ENCODE measurements at regions not wholly inside any gene's neighbourhood (a gene's known extent, or its start where the extent isn't known, plus 50 kb on each side); places are given as distances from the start of the nearest gene placed in this dataset.
"Not testable (repeated sequence)": the region's sequence is repeated elsewhere in the genome, so short reads cannot be mapped to it uniquely, and the experiment has no call there.

DNA sequence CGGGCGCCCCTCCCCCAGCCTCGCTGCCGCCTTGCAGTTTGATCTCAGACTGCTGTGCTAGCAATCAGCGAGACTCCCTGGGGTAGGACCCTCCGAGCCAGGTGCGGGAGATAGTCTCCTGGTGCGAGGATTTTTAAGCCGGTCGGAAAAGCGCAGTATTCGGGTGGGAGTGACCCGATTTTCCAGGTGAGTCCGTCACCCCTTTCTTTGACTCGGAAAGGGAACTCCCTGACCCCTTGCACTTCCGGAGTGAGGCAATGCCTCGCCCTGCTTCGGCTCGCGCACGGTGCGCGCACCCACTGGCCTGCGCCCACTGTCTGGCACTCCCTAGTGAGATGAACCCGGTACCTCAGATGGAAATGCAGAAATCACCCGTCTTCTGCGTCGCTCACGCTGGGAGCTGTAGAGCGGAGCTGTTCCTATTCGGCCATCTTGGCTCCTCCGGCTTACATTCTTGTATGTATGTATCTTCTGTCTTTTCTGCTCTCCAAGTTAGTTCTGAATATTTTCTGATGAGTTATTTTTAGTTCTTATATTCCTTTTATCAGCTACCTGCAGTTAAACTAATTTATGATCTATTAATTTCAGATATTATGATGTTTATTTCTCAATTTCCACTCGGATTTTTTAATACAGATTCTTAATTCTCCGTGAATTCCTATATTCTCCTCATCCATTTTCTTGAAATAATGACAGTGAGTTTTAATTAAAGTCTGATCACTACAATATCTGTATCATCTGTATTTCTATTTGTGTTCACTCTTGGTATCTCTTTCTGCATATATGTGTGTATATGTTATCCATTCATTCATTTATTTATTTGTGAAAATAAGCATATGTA, 370.2 kb upstream of the GRM7 start:
- H3K4me3 ChIP-seq (ENCODE audit: low read length); H3K27ac ChIP-seq (ENCODE audit: low read length): not testable (repeated sequence)

GRCh38 chr3:6491768-6492167, 369.1 kb upstream of the GRM7 start:
- H3K4me2 ChIP-seq (ENCODE audit: low read length), result no peak overlapping the region
- no peaks in the 10 kb centered on the region for H3K9me2 ChIP-seq (ENCODE audit: insufficient read depth, low read length)
- H3K9ac ChIP-seq (ENCODE audit: low read length), result no peak overlapping the region
- H3K36me3 ChIP-seq (ENCODE audit: insufficient read depth, low read length), result no peaks in the 10 kb centered on the region
- TF ChIP-seq TAF1 (IDR thresholded peaks at IDR 0.05; ENCODE audit: low read depth) (no peak), EZH2 (IDR thresholded peaks at IDR 0.05; ENCODE audit: borderline replicate concordance, insufficient read depth, low read length, poor library complexity, severe bottlenecking) (no peak), CTCF (IDR thresholded peaks at IDR 0.05; ENCODE audit: poor library complexity, severe bottlenecking) (no peak), EP300 (conservative IDR thresholded peaks at IDR 0.05; ENCODE audit: poor library complexity, severe bottlenecking) (no peak), SMC3 (conservative IDR thresholded peaks at IDR 0.05; ENCODE audit: poor library complexity) (no peak), RAD21 (conservative IDR thresholded peaks at IDR 0.05) (no peak), MXI1 (conservative IDR thresholded peaks at IDR 0.05; ENCODE audit: poor library complexity, severe bottlenecking) (no peak), POLR2AphosphoS5 (IDR thresholded peaks at IDR 0.05) (no peak)
- TF ChIP-seq, protein P1, sequence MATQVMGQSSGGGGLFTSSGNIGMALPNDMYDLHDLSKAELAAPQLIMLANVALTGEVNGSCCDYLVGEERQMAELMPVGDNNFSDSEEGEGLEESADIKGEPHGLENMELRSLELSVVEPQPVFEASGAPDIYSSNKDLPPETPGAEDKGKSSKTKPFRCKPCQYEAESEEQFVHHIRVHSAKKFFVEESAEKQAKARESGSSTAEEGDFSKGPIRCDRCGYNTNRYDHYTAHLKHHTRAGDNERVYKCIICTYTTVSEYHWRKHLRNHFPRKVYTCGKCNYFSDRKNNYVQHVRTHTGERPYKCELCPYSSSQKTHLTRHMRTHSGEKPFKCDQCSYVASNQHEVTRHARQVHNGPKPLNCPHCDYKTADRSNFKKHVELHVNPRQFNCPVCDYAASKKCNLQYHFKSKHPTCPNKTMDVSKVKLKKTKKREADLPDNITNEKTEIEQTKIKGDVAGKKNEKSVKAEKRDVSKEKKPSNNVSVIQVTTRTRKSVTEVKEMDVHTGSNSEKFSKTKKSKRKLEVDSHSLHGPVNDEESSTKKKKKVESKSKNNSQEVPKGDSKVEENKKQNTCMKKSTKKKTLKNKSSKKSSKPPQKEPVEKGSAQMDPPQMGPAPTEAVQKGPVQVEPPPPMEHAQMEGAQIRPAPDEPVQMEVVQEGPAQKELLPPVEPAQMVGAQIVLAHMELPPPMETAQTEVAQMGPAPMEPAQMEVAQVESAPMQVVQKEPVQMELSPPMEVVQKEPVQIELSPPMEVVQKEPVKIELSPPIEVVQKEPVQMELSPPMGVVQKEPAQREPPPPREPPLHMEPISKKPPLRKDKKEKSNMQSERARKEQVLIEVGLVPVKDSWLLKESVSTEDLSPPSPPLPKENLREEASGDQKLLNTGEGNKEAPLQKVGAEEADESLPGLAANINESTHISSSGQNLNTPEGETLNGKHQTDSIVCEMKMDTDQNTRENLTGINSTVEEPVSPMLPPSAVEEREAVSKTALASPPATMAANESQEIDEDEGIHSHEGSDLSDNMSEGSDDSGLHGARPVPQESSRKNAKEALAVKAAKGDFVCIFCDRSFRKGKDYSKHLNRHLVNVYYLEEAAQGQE (IDR thresholded peaks at IDR 0.05; ENCODE audit: borderline replicate concordance), result no peak
- no peaks in the 10 kb centered on the region for H3K79me2 ChIP-seq (replicated peaks; ENCODE audit: insufficient read depth, low read length)
- no peak overlapping the region for H2AFZ ChIP-seq (ENCODE audit: low read depth, low read length)
- no peak overlapping the region for H3K4me3 ChIP-seq (ENCODE audit: low read length)
- no peaks in the 10 kb centered on the region for H4K20me1 ChIP-seq (ENCODE audit: insufficient read depth)
- H3F3A ChIP-seq (ENCODE audit: insufficient read depth, low read length, poor library complexity, severe bottlenecking), result no peaks in the 10 kb centered on the region
- H3K27me3 ChIP-seq (ENCODE audit: insufficient read depth, low read depth, low read length), result no peaks in the 10 kb centered on the region
- H3K27ac ChIP-seq (ENCODE audit: low read length), result no peak overlapping the region
- H3K9me3 ChIP-seq (ENCODE audit: low read length), result no peaks in the 10 kb centered on the region

More for the DNA sequence above, 370.2 kb upstream of the GRM7 start:
- H3K9me2 ChIP-seq (ENCODE audit: insufficient read depth, low read length); H3K9ac ChIP-seq (ENCODE audit: low read length); H3K4me2 ChIP-seq (ENCODE audit: low read length); H3K36me3 ChIP-seq (ENCODE audit: insufficient read depth, low read length); H4K20me1 ChIP-seq (ENCODE audit: insufficient read depth); H3F3A ChIP-seq (ENCODE audit: insufficient read depth, low read length, poor library complexity, severe bottlenecking); H3K9me3 ChIP-seq (ENCODE audit: low read length); H3K27me3 ChIP-seq (ENCODE audit: insufficient read depth, low read depth, low read length); H3K79me2 ChIP-seq (replicated peaks; ENCODE audit: insufficient read depth, low read length); H2AFZ ChIP-seq (ENCODE audit: low read depth, low read length): not testable (repeated sequence)
